ENCODE measurements at regions not wholly inside any gene's neighbourhood (a gene's known extent, or its start where the extent isn't known, plus 50 kb on each side); places are given as distances from the start of the nearest gene placed in this dataset.

GRCh38 chr4:85407546-85407945, 67.4 kb upstream of the ARHGAP24 start:
- H3K4me3 ChIP-seq (ENCODE audit: low read depth, low read length): no peak overlapping the region
- DNase-seq (ENCODE audit: low read depth): no peak
- no peak for TF ChIP-seq CTCF (IDR thresholded peaks at IDR 0.05; ENCODE audit: insufficient read depth, low read depth, low read length)

- no peak overlapping the region for H3K4me3 ChIP-seq (ENCODE audit: low read depth, low read length)
- DNase-seq (ENCODE audit: low read depth): peak; percentile 63
- TF ChIP-seq CTCF (IDR thresholded peaks at IDR 0.05; ENCODE audit: insufficient read depth, low read depth, low read length): no peak
These were observed 66.6 kb upstream of the ARHGAP24 start for GRCh38 chr4:85408301-85408700.

GRCh38 chr4:85409251-85409650, 65.7 kb upstream of the ARHGAP24 start:
- DNase-seq (ENCODE audit: low read depth): peak; percentile 40
- H3K4me3 ChIP-seq (ENCODE audit: low read depth, low read length): no peak overlapping the region
- no peak for TF ChIP-seq CTCF (IDR thresholded peaks at IDR 0.05; ENCODE audit: insufficient read depth, low read depth, low read length)

GRCh38 chr4:85411386-85411785, 63.6 kb upstream of the ARHGAP24 start:
- DNase-seq (ENCODE audit: low read depth): no peak
- TF ChIP-seq CTCF (IDR thresholded peaks at IDR 0.05; ENCODE audit: insufficient read depth, low read depth, low read length): no peak
- no peak overlapping the region for H3K4me3 ChIP-seq (ENCODE audit: low read depth, low read length)

GRCh38 chr4:85414972-85415371, 60.0 kb upstream of the ARHGAP24 start:
- TF ChIP-seq CTCF (IDR thresholded peaks at IDR 0.05; ENCODE audit: insufficient read depth, low read depth, low read length): no peak
- no peak for DNase-seq (ENCODE audit: low read depth)
- H3K4me3 ChIP-seq (ENCODE audit: low read depth, low read length): no peak overlapping the region

GRCh38 chr4:85416094-85416493, 58.9 kb upstream of the ARHGAP24 start:
- no peak for DNase-seq (ENCODE audit: low read depth)
- no peak for TF ChIP-seq CTCF (IDR thresholded peaks at IDR 0.05; ENCODE audit: insufficient read depth, low read depth, low read length)
- no peak overlapping the region for H3K4me3 ChIP-seq (ENCODE audit: low read depth, low read length)

- no peak overlapping the region for H3K4me3 ChIP-seq (ENCODE audit: low read depth, low read length)
- DNase-seq (ENCODE audit: low read depth): no peak
- no peak for TF ChIP-seq CTCF (IDR thresholded peaks at IDR 0.05; ENCODE audit: insufficient read depth, low read depth, low read length)
These were observed 55.8 kb upstream of the ARHGAP24 start for GRCh38 chr4:85419103-85419502.

All from fibroblast of villous mesenchyme (primary cell).